OCI-LY1 (cell line): ENCODE measurements at regions not wholly inside any gene's neighbourhood (a gene's known extent, or its start where the extent isn't known, plus 50 kb on each side); places are given as distances from the start of the nearest gene placed in this dataset.

Source experiments
- CTCF ChIP-seq: fragments of 200-600 bp; sonication (generic), shearing (Covaris generic); IDR thresholded peaks from 2 replicates; pipeline ENCODE4 v1.5.1; 2017; ENCODE audit warnings: mild to moderate bottlenecking, antibody characterized with exemption, low read length, moderate library complexity, mixed read lengths
- EZH2 ChIP-seq: fragments of 200-600 bp; sonication (generic), shearing (Covaris generic); IDR thresholded peaks from 2 replicates; pipeline ENCODE4 v1.8.0; 2017; ENCODE audit warnings: borderline replicate concordance, mixed run types, mild to moderate bottlenecking, antibody characterized with exemption, low read length, moderate library complexity, mixed read lengths

- TF ChIP-seq CTCF (no peak), EZH2 (no peak)
Measured at GRCh38 chr2:240236217-240237111, 96.0 kb upstream of the OTOS start.
